NOMO-1 (cell line): ENCODE measurements at regions not wholly inside any gene's neighbourhood (a gene's known extent, or its start where the extent isn't known, plus 50 kb on each side); places are given as distances from the start of the nearest gene placed in this dataset.
"Not testable (repeated sequence)": the region's sequence is repeated elsewhere in the genome, so short reads cannot be mapped to it uniquely, and the experiment has no call there.

Experiments
- DNase-seq, 2 experiments: peaks; one replicate each; lab custom pipeline; 2025; ENCODE audit not compliant: unreplicated experiment in 2 of 2; lab: John Stamatoyannopoulos, UW

GRCh38 chr2:128593518-128593878, 274.8 kb upstream of the HS6ST1 start:
- no peak for DNase-seq

GRCh38 chr2:128593879-128594650, 275.4 kb upstream of the HS6ST1 start:
- DNase-seq: no peak

- DNase-seq: no peak
Observed at GRCh38 chr2:128594651-128594910, 275.9 kb upstream of the HS6ST1 start.

GRCh38 chr2:128594953-128595677, 276.4 kb upstream of the HS6ST1 start:
- DNase-seq: no peak

- no peak for DNase-seq
Observed at GRCh38 chr2:128595763-128596395, 277.2 kb upstream of the HS6ST1 start.

- no peak for DNase-seq
Observed at GRCh38 chr2:128596396-128597120, 277.9 kb upstream of the HS6ST1 start.

GRCh38 chr2:128597121-128597762, 278.6 kb upstream of the HS6ST1 start:
- DNase-seq: no peak

GRCh38 chr2:128598260-128598659, 279.6 kb upstream of the HS6ST1 start:
- not testable (repeated sequence) for DNase-seq

GRCh38 chr2:128598862-128599441, 280.3 kb upstream of the HS6ST1 start:
- no peak for DNase-seq

GRCh38 chr2:128599700-128600099, 281.0 kb upstream of the HS6ST1 start:
- DNase-seq: no peak

GRCh38 chr2:128600581-128601297, 282.1 kb upstream of the HS6ST1 start:
- no peak for DNase-seq

- DNase-seq: no peak
Observed at GRCh38 chr2:128601298-128602037, 282.8 kb upstream of the HS6ST1 start.

GRCh38 chr2:128602038-128602698, 283.5 kb upstream of the HS6ST1 start:
- DNase-seq: no peak

GRCh38 chr2:128602699-128603101, 284.0 kb upstream of the HS6ST1 start:
- no peak for DNase-seq

- no peak for DNase-seq
Observed at GRCh38 chr2:128603411-128603924, 284.8 kb upstream of the HS6ST1 start.

- no peak for DNase-seq
Observed at GRCh38 chr2:128604045-128604444, 285.4 kb upstream of the HS6ST1 start.

GRCh38 chr2:128604581-128604980, 285.9 kb upstream of the HS6ST1 start:
- DNase-seq: not testable (repeated sequence)

GRCh38 chr2:128605421-128605820, 286.8 kb upstream of the HS6ST1 start:
- DNase-seq: no peak
